ENCODE measurements at regions not wholly inside any gene's neighbourhood (a gene's known extent, or its start where the extent isn't known, plus 50 kb on each side); places are given as distances from the start of the nearest gene placed in this dataset.

GRCh38 chr7:68756986-68757495 is 841.2 kb upstream of the AUTS2 start:
- Mint-ChIP-seq H3K27ac (ENCODE audit: unreplicated experiment) (no peak overlapping the region), H3K4me1 (peaks cover 8% of the 10 kb centered on the region)

GRCh38 chr7:68760556-68760955 is 837.7 kb upstream of the AUTS2 start:
- Mint-ChIP-seq H3K4me1 (peaks cover 8% of the 10 kb centered on the region), H3K36me3 (ENCODE audit: low read depth) (peaks cover 2% of the 10 kb centered on the region), H3K9me3 (peaks cover 3% of the 10 kb centered on the region), H3K4me3 (no peak overlapping the region), H3K27me3 (ENCODE audit: low read depth) (peaks cover 9% of the 10 kb centered on the region), H3K27ac (ENCODE audit: unreplicated experiment) (no peak overlapping the region)
- DNase-seq (ENCODE audit: low read depth, low spot score): no peak
- no peak for TF ChIP-seq CTCF (conservative IDR thresholded peaks at IDR 0.05)

More at GRCh38 chr7:68756986-68757495, 841.2 kb upstream of the AUTS2 start:
- Mint-ChIP-seq H3K9me3 (no peaks in the 10 kb centered on the region), H3K27me3 (ENCODE audit: low read depth) (peaks cover 9% of the 10 kb centered on the region), H3K36me3 (ENCODE audit: low read depth) (no peaks in the 10 kb centered on the region), H3K4me3 (no peak overlapping the region)
- TF ChIP-seq CTCF (conservative IDR thresholded peaks at IDR 0.05): no peak
- no peak for DNase-seq (ENCODE audit: low read depth, low spot score)

DNA sequence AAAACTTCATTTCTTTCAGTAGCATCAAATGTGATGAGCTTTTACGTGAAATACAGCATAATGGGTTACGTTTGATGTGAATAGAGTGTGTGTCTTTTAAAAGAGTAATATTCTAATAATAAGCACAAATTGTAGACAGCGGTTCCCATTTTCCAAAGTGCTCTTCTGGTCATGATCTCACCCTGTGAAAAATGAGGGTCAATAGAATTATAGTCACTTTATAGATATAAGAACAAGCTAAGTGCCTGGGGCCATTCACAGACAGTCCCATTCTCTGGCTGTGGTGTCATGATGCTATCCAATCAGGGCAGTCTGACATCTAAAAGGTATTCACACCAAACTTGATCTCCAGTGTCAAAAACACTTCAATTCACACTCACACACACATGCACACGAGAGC is 830.8 kb upstream of the AUTS2 start:
- Mint-ChIP-seq H3K36me3 (ENCODE audit: low read depth) (peaks cover 2% of the 10 kb centered on the region), H3K4me1 (peaks cover 12% of the 10 kb centered on the region), H3K4me3 (no peak overlapping the region), H3K27me3 (ENCODE audit: low read depth) (no peaks in the 10 kb centered on the region), H3K9me3 (peaks cover 3% of the 10 kb centered on the region), H3K27ac (ENCODE audit: unreplicated experiment) (no peak overlapping the region)
- no peak for TF ChIP-seq CTCF (conservative IDR thresholded peaks at IDR 0.05)
- DNase-seq (ENCODE audit: low read depth, low spot score): no peak

- Mint-ChIP-seq H3K9me3 (no peaks in the 10 kb centered on the region), H3K4me3 (no peak overlapping the region), H3K4me1 (peaks cover 12% of the 10 kb centered on the region), H3K27ac (ENCODE audit: unreplicated experiment) (no peak overlapping the region), H3K36me3 (ENCODE audit: low read depth) (no peaks in the 10 kb centered on the region), H3K27me3 (ENCODE audit: low read depth) (no peaks in the 10 kb centered on the region)
- DNase-seq (ENCODE audit: low read depth, low spot score): no peak
- TF ChIP-seq CTCF (conservative IDR thresholded peaks at IDR 0.05): no peak
Observed at GRCh38 chr7:68770649-68771048, 827.6 kb upstream of the AUTS2 start.

GRCh38 chr7:68776326-68776725 is 821.9 kb upstream of the AUTS2 start:
- TF ChIP-seq CTCF (conservative IDR thresholded peaks at IDR 0.05): no peak
- no peak for DNase-seq (ENCODE audit: low read depth, low spot score)
- H3K4me3 Mint-ChIP-seq: no peak overlapping the region
- no peak overlapping the region for H3K27ac Mint-ChIP-seq (ENCODE audit: unreplicated experiment)
- no peaks in the 10 kb centered on the region for H3K9me3 Mint-ChIP-seq
- no peaks in the 10 kb centered on the region for H3K27me3 Mint-ChIP-seq (ENCODE audit: low read depth)
- H3K4me1 Mint-ChIP-seq: peaks cover 6% of the 10 kb centered on the region
- no peaks in the 10 kb centered on the region for H3K36me3 Mint-ChIP-seq (ENCODE audit: low read depth)

GRCh38 chr7:68783684-68784083 is 814.6 kb upstream of the AUTS2 start:
- H3K9me3 Mint-ChIP-seq: no peaks in the 10 kb centered on the region
- H3K4me1 Mint-ChIP-seq: peaks cover 15% of the 10 kb centered on the region
- H3K27ac Mint-ChIP-seq (ENCODE audit: unreplicated experiment): no peak overlapping the region
- peaks cover 11% of the 10 kb centered on the region for H3K27me3 Mint-ChIP-seq (ENCODE audit: low read depth)
- H3K36me3 Mint-ChIP-seq (ENCODE audit: low read depth): no peaks in the 10 kb centered on the region
- no peak overlapping the region for H3K4me3 Mint-ChIP-seq
- no peak for DNase-seq (ENCODE audit: low read depth, low spot score)
- TF ChIP-seq CTCF (conservative IDR thresholded peaks at IDR 0.05): no peak
